HFFc6 (cell line): ENCODE measurements at regions not wholly inside any gene's neighbourhood (a gene's known extent, or its start where the extent isn't known, plus 50 kb on each side); places are given as distances from the start of the nearest gene placed in this dataset.
A peak's percentile ranks its signal among the peaks of the same experiment; 100 is the strongest.

Source experiments
- DNase-seq: peaks from one replicate; pipeline ENCODE4 v3.0.0-alpha.2; 2018
- H3K27ac Mint-ChIP-seq: 2 replicates; pipeline ENCODE4 v1.8.0; 2020; ENCODE audit warnings: mild to moderate bottlenecking, mixed read lengths
- H3K27me3 Mint-ChIP-seq: 2 replicates; pipeline ENCODE4 v1.8.0; 2021; ENCODE audit warnings: mild to moderate bottlenecking, moderate library complexity, mixed read lengths; ENCODE audit not compliant: insufficient read depth
- H3K36me3 Mint-ChIP-seq: 2 replicates; pipeline ENCODE4 v1.8.0; 2021; ENCODE audit warnings: low read depth, mixed read lengths
- H3K4me1 Mint-ChIP-seq: 2 replicates; pipeline ENCODE4 v1.8.0; 2020; ENCODE audit warnings: low read depth, mixed read lengths
- H3K4me3 Mint-ChIP-seq: 2 replicates; pipeline ENCODE4 v1.8.0; 2020; ENCODE audit warnings: mild to moderate bottlenecking, moderate library complexity, mixed read lengths
- H3K9me3 Mint-ChIP-seq: 2 replicates; pipeline ENCODE4 v1.8.0; 2020; ENCODE audit warnings: mild to moderate bottlenecking, mixed read lengths
- CTCF ChIP-seq: fragments of 200-600 bp; sonication (generic); IDR thresholded peaks from 2 replicates; pipeline ENCODE4 v1.5.0; 2021; ENCODE audit warnings: antibody characterized with exemption, mild to moderate bottlenecking

- Mint-ChIP-seq H3K27me3 (no peaks in the 10 kb centered on the region), H3K4me1 (no peaks in the 10 kb centered on the region), H3K9me3 (peaks cover 11% of the 10 kb centered on the region), H3K36me3 (no peaks in the 10 kb centered on the region), H3K27ac (no peak overlapping the region), H3K4me3 (no peak overlapping the region)
- no peak for DNase-seq
- no peak for TF ChIP-seq CTCF
Measured at GRCh38 chr18:41150316-41150715, 804.7 kb upstream of the PIK3C3 start.

GRCh38 chr18:41146301-41146700, 808.7 kb upstream of the PIK3C3 start:
- Mint-ChIP-seq H3K9me3 (peaks cover 18% of the 10 kb centered on the region; the same call in 1 of the 2 replicates), H3K27me3 (peaks cover 2% of the 10 kb centered on the region; the same call in 1 of the 2 replicates), H3K4me1 (no peaks in the 10 kb centered on the region), H3K4me3 (no peak overlapping the region), H3K36me3 (no peaks in the 10 kb centered on the region), H3K27ac (no peak overlapping the region)
- no peak for TF ChIP-seq CTCF
- no peak for DNase-seq

GRCh38 chr18:41145516-41145915, 809.5 kb upstream of the PIK3C3 start:
- Mint-ChIP-seq H3K9me3 (peaks cover 14% of the 10 kb centered on the region; the same call in 1 of the 2 replicates), H3K27ac (no peak overlapping the region), H3K4me1 (no peaks in the 10 kb centered on the region), H3K4me3 (no peak overlapping the region), H3K36me3 (no peaks in the 10 kb centered on the region), H3K27me3 (peaks cover 2% of the 10 kb centered on the region; the same call in 1 of the 2 replicates)
- no peak for TF ChIP-seq CTCF
- DNase-seq, result no peak

GRCh38 chr18:41144441-41144840, 810.6 kb upstream of the PIK3C3 start:
- H3K27ac Mint-ChIP-seq, result no peak overlapping the region
- no peaks in the 10 kb centered on the region for H3K36me3 Mint-ChIP-seq
- peaks cover 2% of the 10 kb centered on the region; the same call in 1 of the 2 replicates for H3K27me3 Mint-ChIP-seq
- peak; percentile 30 for DNase-seq
- no peaks in the 10 kb centered on the region for H3K4me1 Mint-ChIP-seq
- no peak for TF ChIP-seq CTCF
- no peak overlapping the region for H3K4me3 Mint-ChIP-seq
- peaks cover 14% of the 10 kb centered on the region; the same call in 1 of the 2 replicates for H3K9me3 Mint-ChIP-seq

GRCh38 chr18:41140506-41140905, 814.5 kb upstream of the PIK3C3 start:
- Mint-ChIP-seq H3K27ac (no peak overlapping the region), H3K36me3 (no peaks in the 10 kb centered on the region), H3K27me3 (peaks cover 2% of the 10 kb centered on the region; the same call in 1 of the 2 replicates), H3K9me3 (peaks cover 19% of the 10 kb centered on the region), H3K4me3 (no peak overlapping the region), H3K4me1 (no peaks in the 10 kb centered on the region)
- DNase-seq, result no peak
- TF ChIP-seq CTCF, result no peak

- H3K4me1 Mint-ChIP-seq, result no peaks in the 10 kb centered on the region
- no peaks in the 10 kb centered on the region for H3K27me3 Mint-ChIP-seq
- H3K27ac Mint-ChIP-seq, result no peak overlapping the region
- no peak for DNase-seq
- no peak for TF ChIP-seq CTCF
- H3K36me3 Mint-ChIP-seq, result no peaks in the 10 kb centered on the region
- no peak overlapping the region for H3K4me3 Mint-ChIP-seq
- H3K9me3 Mint-ChIP-seq, result peaks cover 17% of the 10 kb centered on the region
Measured at GRCh38 chr18:41135146-41135545, 819.9 kb upstream of the PIK3C3 start.
